C4-2B (cell line): ENCODE measurements at regions not wholly inside any gene's neighbourhood (a gene's known extent, or its start where the extent isn't known, plus 50 kb on each side); places are given as distances from the start of the nearest gene placed in this dataset.
A peak's percentile ranks its signal among the peaks of the same experiment; 100 is the strongest.

ENCODE experiments used
- H3K27ac ChIP-seq: fragments of 450-650 bp; 2 replicates; pipeline ENCODE4 v1.5.1; 2017
- ZFX ChIP-seq: fragments of 450-650 bp; IDR thresholded peaks from 2 replicates; pipeline ENCODE4 v1.6.1; 2017
- TF ChIP-seq, protein P1 (sequence below): fragments of 450-650 bp; conservative IDR thresholded peaks from 2 replicates; pipeline ENCODE4 v1.5.1; 2017; ENCODE audit warnings: mild to moderate bottlenecking

DNA sequence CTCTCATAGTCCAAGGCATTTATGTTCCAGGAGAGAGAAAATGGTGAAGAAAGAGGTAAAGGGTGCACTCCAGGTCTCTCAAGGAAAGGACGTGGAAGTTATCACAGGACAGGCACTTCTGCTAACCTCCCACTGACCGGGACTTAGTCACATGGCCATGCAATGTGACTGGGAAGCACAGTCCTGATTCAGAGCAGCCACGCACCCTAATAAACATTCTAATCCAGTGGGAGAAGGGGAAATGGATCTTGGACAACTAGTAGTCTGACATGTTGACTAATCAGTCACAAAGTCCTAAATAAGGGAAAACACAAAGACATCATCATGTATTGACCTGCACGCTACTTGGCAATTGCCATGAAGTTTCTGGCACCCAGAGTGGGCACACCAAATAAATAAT is 417.5 kb upstream of the ZMIZ1 start:
- TF ChIP-seq, protein P1, sequence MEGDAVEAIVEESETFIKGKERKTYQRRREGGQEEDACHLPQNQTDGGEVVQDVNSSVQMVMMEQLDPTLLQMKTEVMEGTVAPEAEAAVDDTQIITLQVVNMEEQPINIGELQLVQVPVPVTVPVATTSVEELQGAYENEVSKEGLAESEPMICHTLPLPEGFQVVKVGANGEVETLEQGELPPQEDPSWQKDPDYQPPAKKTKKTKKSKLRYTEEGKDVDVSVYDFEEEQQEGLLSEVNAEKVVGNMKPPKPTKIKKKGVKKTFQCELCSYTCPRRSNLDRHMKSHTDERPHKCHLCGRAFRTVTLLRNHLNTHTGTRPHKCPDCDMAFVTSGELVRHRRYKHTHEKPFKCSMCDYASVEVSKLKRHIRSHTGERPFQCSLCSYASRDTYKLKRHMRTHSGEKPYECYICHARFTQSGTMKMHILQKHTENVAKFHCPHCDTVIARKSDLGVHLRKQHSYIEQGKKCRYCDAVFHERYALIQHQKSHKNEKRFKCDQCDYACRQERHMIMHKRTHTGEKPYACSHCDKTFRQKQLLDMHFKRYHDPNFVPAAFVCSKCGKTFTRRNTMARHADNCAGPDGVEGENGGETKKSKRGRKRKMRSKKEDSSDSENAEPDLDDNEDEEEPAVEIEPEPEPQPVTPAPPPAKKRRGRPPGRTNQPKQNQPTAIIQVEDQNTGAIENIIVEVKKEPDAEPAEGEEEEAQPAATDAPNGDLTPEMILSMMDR = no peak
- TF ChIP-seq ZFX = no peak
- peak overlapping the region; percentile 17; the same call in 1 of the 2 replicates for H3K27ac ChIP-seq

DNA sequence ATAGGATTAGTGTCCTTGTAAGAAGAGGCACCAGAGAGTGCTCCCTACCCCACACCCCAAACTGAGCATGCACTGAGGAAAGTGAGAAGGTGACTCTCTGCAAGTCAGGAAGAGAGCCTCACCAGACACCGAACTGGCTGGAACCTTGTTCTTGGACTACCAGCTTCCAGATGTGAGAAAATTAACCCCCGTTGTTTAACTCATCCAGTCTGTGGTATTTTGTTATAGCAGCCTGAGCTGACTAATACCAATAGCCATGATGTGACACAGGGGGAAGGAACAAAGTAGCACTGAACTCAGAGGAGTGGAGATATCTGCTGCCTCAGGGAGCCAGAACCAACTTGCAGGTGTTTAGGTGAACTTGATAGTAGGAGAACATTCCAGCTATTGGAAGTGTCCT is 415.2 kb upstream of the ZMIZ1 start:
- TF ChIP-seq ZFX = no peak
- TF ChIP-seq, protein P1 = no peak
- peak overlapping the region; percentile 34; the same call in 1 of the 2 replicates for H3K27ac ChIP-seq

DNA sequence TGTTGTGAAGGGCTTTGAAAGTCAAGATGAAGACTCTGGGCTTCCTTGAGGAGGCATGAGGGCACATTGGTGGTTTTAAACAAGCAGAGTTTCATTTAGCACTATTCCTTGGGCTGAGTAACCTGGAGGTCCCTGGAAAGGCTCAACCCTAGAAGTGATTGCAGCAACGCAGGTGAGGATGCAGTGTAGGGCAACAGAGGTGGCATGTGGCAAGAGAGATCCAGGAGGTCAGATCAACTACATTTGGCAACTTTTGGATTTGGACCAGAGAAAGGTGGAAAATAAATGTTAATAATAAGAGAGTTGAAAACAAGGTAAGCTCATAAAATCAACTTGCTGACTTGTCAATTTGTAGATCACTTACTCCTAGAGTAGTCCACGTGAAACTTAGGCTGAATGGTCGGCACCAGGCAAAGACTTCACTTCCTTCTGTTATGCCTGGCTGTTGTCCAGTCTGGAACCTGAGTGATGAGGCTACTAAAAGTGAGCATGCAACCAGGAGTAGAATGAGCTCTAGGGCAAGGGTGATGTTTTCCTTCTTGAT is 414.6 kb upstream of the ZMIZ1 start:
- peak overlapping the region; percentile 34; the same call in 1 of the 2 replicates for H3K27ac ChIP-seq
- no peak for TF ChIP-seq ZFX
- TF ChIP-seq, protein P1 = no peak

GRCh38 chr10:78655979-78656378 is 412.8 kb upstream of the ZMIZ1 start:
- TF ChIP-seq ZFX = no peak
- TF ChIP-seq, protein P1 = no peak
- peak overlapping the region; percentile 39 for H3K27ac ChIP-seq

DNA sequence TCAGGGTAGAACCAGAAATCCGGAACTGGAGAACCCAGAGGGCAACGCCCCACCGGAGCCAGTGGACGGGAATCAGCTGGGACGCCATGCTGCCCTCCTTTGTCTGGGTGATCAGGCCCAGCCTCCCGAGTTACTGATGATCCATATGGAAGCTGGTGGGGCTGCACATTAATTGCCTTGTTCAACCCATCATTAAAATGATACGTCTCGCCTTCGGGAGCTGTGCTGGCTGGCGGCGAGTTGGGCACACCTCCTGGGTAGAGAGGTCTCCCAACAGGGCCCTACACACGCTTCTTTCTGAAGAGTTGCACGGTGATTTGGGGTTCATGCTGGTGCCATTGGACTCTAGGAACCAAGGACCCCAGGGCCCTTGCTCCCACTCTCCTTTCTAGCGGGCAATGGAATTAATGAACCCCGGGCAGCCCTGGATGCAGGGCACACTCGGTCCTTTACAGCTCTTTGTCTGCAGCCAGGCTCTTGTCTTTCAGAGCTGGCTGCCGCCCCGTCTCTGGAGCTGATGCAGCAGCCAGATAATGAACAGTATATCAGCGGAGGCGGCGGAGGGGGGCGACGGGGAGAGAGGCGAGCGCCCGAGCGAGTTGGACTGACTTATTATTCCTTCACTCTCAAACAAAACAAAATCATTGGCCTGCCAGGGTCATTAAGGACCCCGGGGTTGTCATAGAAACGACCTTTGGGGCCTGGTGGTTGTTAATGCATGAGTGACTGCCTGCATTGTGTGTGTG is 412.2 kb upstream of the ZMIZ1 start:
- H3K27ac ChIP-seq = peak overlapping the region; percentile 39
- no peak for TF ChIP-seq ZFX
- TF ChIP-seq, protein P1 = no peak

- H3K27ac ChIP-seq = peak overlapping the region; percentile 39
- TF ChIP-seq, protein P1 = peak; percentile 79
- TF ChIP-seq ZFX = no peak
These were observed 411.5 kb upstream of the ZMIZ1 start for GRCh38 chr10:78657163-78657861.

DNA sequence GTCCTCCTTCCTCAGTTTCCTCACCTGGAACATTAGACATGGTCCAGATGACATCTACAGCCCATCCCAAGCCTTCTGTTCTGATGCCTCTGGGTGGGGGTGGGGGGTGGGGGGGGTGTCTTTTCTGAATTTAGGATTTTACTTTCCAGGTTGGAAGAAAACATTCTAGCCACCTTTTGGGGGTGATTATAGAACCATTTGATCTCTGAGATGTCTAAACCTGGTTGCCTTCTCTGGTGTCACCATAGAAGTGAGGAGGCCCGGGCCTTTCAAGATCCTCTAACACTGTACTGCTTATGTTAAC is 411.0 kb upstream of the ZMIZ1 start:
- TF ChIP-seq ZFX = no peak
- TF ChIP-seq, protein P1 = peak; percentile 56
- peak overlapping the region; percentile 39 for H3K27ac ChIP-seq
